ENCODE measurements at regions not wholly inside any gene's neighbourhood (a gene's known extent, or its start where the extent isn't known, plus 50 kb on each side); places are given as distances from the start of the nearest gene placed in this dataset.

- H3K4me3 Mint-ChIP-seq = no peak overlapping the region
- WGBS (ENCODE audit: extremely low coverage, insufficient read length, low lambda C conversion rate) = no CpG with 5 or more reads among the region's 8 CpGs
- H3K4ac ChIP-seq (ENCODE audit: low read depth, low read length) = no peak overlapping the region
- no peak overlapping the region for H2AK5ac ChIP-seq (ENCODE audit: insufficient read length, low read length)
- H2BK5ac ChIP-seq (ENCODE audit: insufficient read length, low read length) = no peak overlapping the region
- no peak overlapping the region for H4K5ac ChIP-seq (ENCODE audit: insufficient read length, low read depth, low read length)
- no peaks in the 10 kb centered on the region for H3K27me3 Mint-ChIP-seq (ENCODE audit: low read depth)
- H3K27me3 ChIP-seq (ENCODE audit: insufficient read depth, low read length) = no peaks in the 10 kb centered on the region
- no peaks in the 10 kb centered on the region for H3K23me2 ChIP-seq (ENCODE audit: insufficient read length, low read depth, low read length, poor library complexity, severe bottlenecking)
- TF ChIP-seq CTCF (conservative IDR thresholded peaks at IDR 0.05) = no peak
- no peaks in the 10 kb centered on the region for H3K79me2 ChIP-seq (ENCODE audit: insufficient read depth, low read length)
- no peak overlapping the region for H3K27ac Mint-ChIP-seq
- no peaks in the 10 kb centered on the region for H3K4me1 ChIP-seq (ENCODE audit: insufficient read depth, low read length)
- H3K79me1 ChIP-seq (ENCODE audit: insufficient read depth, low read depth, low read length, poor library complexity, severe bottlenecking) = no peaks in the 10 kb centered on the region
- no peak overlapping the region for H3T11ph ChIP-seq (ENCODE audit: low read length)
- peaks cover 2 to 4% of the 10 kb centered on the region in 2 experiments; a peak in 2 of 4 replicates for H3K4me1 Mint-ChIP-seq
- H3K27ac ChIP-seq (ENCODE audit: insufficient read length, low read depth, low read length) = no peak overlapping the region
- H3K9ac ChIP-seq (ENCODE audit: extremely low read depth, insufficient read length, low read length) = no peak overlapping the region
- DNase-seq = no peak
- no peaks in the 10 kb centered on the region for H3K36me3 Mint-ChIP-seq (ENCODE audit: insufficient read depth in 1 of 3, low read depth in 3 of 3)
- H4K91ac ChIP-seq (ENCODE audit: insufficient read length, low read depth, low read length) = no peak overlapping the region
- H3K23ac ChIP-seq (ENCODE audit: insufficient read length, low read depth, low read length) = no peak overlapping the region
- H3K9me3 Mint-ChIP-seq = no peaks in the 10 kb centered on the region; a peak in 1 of 5 replicates
- H4K8ac ChIP-seq (replicated peaks; ENCODE audit: insufficient read length, low read depth, low read length) = no peak overlapping the region
- no peak overlapping the region for H2BK15ac ChIP-seq (ENCODE audit: low read depth, low read length)
- no peak overlapping the region for H2BK20ac ChIP-seq (ENCODE audit: low read depth, low read length, poor library complexity, severe bottlenecking)
- no peak overlapping the region for H2BK12ac ChIP-seq (ENCODE audit: insufficient read length, low read depth, low read length)
- H3K4me2 ChIP-seq (ENCODE audit: insufficient read depth, insufficient read length, low read length) = no peak overlapping the region
- H3K56ac ChIP-seq (ENCODE audit: insufficient read length, low read depth, low read length) = no peak overlapping the region
- H4K20me1 ChIP-seq (ENCODE audit: control insufficient read depth, insufficient read depth, insufficient read length) = no peaks in the 10 kb centered on the region
- H3K14ac ChIP-seq (ENCODE audit: insufficient read depth, low read length) = no peak overlapping the region
- no peaks in the 10 kb centered on the region for H3K9me3 ChIP-seq (ENCODE audit: control insufficient read depth, low read depth, low read length)
- H2AFZ ChIP-seq (ENCODE audit: low read length) = no peak overlapping the region
- H2BK120ac ChIP-seq (ENCODE audit: low read depth, low read length, poor library complexity, severe bottlenecking) = no peak overlapping the region
- no peak overlapping the region for H3K18ac ChIP-seq (ENCODE audit: insufficient read length, low read depth, low read length)
Observed at GRCh38 chr5:67366276-67366675, 169.7 kb upstream of the CD180 start.
